Fibroblast of lung (primary cell): ENCODE measurements at regions not wholly inside any gene's neighbourhood (a gene's known extent, or its start where the extent isn't known, plus 50 kb on each side); places are given as distances from the start of the nearest gene placed in this dataset.
"Not testable (repeated sequence)": the region's sequence is repeated elsewhere in the genome, so short reads cannot be mapped to it uniquely, and the experiment has no call there.

Experiments used
- DNase-seq, 2 donors: peaks; one replicate each; pipeline versions ENCODE4 v3.0.0 to v3.0.0-alpha.2; 2010; ENCODE audit warnings: low read depth in 2 of 2
- H2AFZ ChIP-seq: 2 replicates; pipeline ENCODE4 v1.5.1; 2012; ENCODE audit warnings: low read length, control low read depth, inconsistent platforms
- H3K27ac ChIP-seq: 2 replicates; pipeline ENCODE4 v1.5.1; 2011; ENCODE audit warnings: low read length, control low read depth; ENCODE audit not compliant: insufficient read depth
- H3K27me3 ChIP-seq: 2 replicates; pipeline ENCODE4 v1.5.1; 2011; ENCODE audit warnings: mild to moderate bottlenecking, low read length; ENCODE audit not compliant: control insufficient read depth, insufficient read depth
- H3K36me3 ChIP-seq: 2 replicates; pipeline ENCODE4 v1.5.1; 2011; ENCODE audit warnings: low read length; ENCODE audit not compliant: control insufficient read depth, insufficient read depth
- H3K4me1 ChIP-seq: 2 replicates; pipeline ENCODE4 v1.5.1; 2011; ENCODE audit warnings: low read length; ENCODE audit not compliant: control insufficient read depth, insufficient read depth; ENCODE audit errors: extremely low read depth
- H3K4me2 ChIP-seq: 2 replicates; pipeline ENCODE4 v1.5.1; 2011; ENCODE audit warnings: low read length, control low read depth; ENCODE audit not compliant: insufficient read depth; ENCODE audit errors: extremely low read depth
- H3K4me3 ChIP-seq, 4 experiments: fragments of 200-600 bp in 1 of 4; sonication (generic) in 1 of 4; replicated peaks in 1 of 4; 2 replicates each; pipeline ENCODE4 v1.5.1; 2011 to 2016; ENCODE audit warnings: low read length in 4 of 4, low read depth in 3 of 4, mild to moderate bottlenecking in 3 of 4, control low read depth in 2 of 4, inconsistent platforms in 1 of 4, mixed read lengths in 1 of 4; ENCODE audit not compliant: insufficient read depth in 1 of 4; ENCODE audit errors: control extremely low read depth in 1 of 4
- H3K79me2 ChIP-seq: 2 replicates; pipeline ENCODE4 v1.5.1; 2012; ENCODE audit warnings: mild to moderate bottlenecking, low read length, inconsistent platforms; ENCODE audit not compliant: control insufficient read depth, insufficient read depth
- H3K9ac ChIP-seq: 2 replicates; pipeline ENCODE4 v1.5.1; 2011; ENCODE audit warnings: mild to moderate bottlenecking, low read length, control low read depth; ENCODE audit not compliant: insufficient read depth
- H3K9me3 ChIP-seq: 2 replicates; pipeline ENCODE4 v1.5.1; 2012; ENCODE audit warnings: low read depth, low read length; ENCODE audit not compliant: control insufficient read depth, insufficient read depth
- H4K20me1 ChIP-seq: 2 replicates; pipeline ENCODE4 v1.5.1; 2011; ENCODE audit warnings: low read length; ENCODE audit not compliant: control insufficient read depth, insufficient read depth; ENCODE audit errors: extremely low read depth
- EZH2 ChIP-seq: IDR thresholded peaks from 2 replicates; pipeline ENCODE4 v1.5.1; 2012; ENCODE audit warnings: low read length, control low read depth, mild to moderate bottlenecking; ENCODE audit errors: missing control alignments
- TF ChIP-seq, protein P1 (sequence below), 2 donors: IDR thresholded peaks in 1 of 2; conservative IDR thresholded peaks in 1 of 2; 1 replicate in 1 of 2; 2 replicates in 1 of 2; pipeline ENCODE4 v1.5.1; 2011 to 2012; ENCODE audit warnings: low read length in 2 of 2, control low read depth in 1 of 2, inconsistent platforms in 1 of 2, low read depth in 1 of 2, mild to moderate bottlenecking in 1 of 2

GRCh38 chr4:9602389-9602914, 158.2 kb downstream of the DEFB131A start:
- Histone ChIP-seq H3K36me3 (no peaks in the 10 kb centered on the region), H3K27me3 (no peaks in the 10 kb centered on the region), H3K9me3 (no peaks in the 10 kb centered on the region), H3K4me3 (no peak overlapping the region), H4K20me1 (no peaks in the 10 kb centered on the region), H2AFZ (no peak overlapping the region), H3K4me1 (no peaks in the 10 kb centered on the region), H3K9ac (no peak overlapping the region), H3K4me2 (no peak overlapping the region), H3K79me2 (no peaks in the 10 kb centered on the region), H3K27ac (no peak overlapping the region)
- no peak for TF ChIP-seq EZH2
- TF ChIP-seq, protein P1, sequence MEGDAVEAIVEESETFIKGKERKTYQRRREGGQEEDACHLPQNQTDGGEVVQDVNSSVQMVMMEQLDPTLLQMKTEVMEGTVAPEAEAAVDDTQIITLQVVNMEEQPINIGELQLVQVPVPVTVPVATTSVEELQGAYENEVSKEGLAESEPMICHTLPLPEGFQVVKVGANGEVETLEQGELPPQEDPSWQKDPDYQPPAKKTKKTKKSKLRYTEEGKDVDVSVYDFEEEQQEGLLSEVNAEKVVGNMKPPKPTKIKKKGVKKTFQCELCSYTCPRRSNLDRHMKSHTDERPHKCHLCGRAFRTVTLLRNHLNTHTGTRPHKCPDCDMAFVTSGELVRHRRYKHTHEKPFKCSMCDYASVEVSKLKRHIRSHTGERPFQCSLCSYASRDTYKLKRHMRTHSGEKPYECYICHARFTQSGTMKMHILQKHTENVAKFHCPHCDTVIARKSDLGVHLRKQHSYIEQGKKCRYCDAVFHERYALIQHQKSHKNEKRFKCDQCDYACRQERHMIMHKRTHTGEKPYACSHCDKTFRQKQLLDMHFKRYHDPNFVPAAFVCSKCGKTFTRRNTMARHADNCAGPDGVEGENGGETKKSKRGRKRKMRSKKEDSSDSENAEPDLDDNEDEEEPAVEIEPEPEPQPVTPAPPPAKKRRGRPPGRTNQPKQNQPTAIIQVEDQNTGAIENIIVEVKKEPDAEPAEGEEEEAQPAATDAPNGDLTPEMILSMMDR (conservative IDR thresholded peaks at IDR 0.05 in 1 of 2, IDR thresholded peaks at IDR 0.05 in 1 of 2; ENCODE audit: low read depth in 1 of 2, low read length in 2 of 2): no peak
- no peak for DNase-seq

DNA sequence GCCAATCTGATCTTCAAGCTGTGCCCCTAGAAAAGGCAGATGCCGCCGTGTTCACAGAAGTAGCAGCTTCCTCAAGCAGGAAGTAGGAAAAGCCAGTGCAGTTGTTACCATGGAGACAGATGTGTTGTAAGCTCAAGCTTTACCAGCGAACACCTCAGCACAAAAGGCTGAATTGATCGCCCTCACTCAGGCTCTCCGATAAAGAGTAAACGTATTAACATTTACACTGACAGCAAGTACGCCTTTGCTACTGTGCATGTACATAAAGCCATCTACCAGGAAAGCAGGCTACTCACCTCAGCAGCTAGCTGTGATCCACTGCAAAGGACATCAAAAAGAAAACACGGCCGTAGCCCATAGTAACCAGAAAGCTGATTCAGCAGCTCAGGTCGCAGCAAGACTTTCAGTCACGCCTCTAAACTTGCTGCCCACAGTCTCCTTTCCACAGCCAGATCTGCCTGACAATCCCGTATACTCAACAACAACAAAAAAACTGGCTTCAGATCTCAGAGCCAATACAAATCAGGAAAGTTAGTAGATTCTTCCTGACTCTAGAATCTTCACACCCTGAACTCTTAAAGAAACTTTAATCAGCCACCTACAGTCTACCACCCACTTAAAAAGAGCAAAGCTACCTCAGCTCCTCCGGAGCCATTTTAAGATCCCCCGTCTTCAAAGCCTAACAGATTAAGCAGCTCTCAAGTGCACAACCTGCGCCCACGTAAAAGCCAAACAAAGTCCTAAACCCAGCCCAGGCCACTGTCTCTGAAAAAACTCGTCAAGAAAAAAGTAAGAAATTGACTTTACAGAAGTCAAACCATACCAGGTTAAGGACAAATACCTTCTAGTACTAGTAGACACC, 160.0 kb downstream of the DEFB131A start:
- not testable (repeated sequence) for H3K27ac ChIP-seq, H3K36me3 ChIP-seq, H3K4me1 ChIP-seq, H3K4me3 ChIP-seq, H3K79me2 ChIP-seq, H3K9ac ChIP-seq, H2AFZ ChIP-seq, H3K27me3 ChIP-seq, H3K4me2 ChIP-seq, H3K9me3 ChIP-seq, H4K20me1 ChIP-seq
- peak in 1 of 2 donors; percentile 30 for DNase-seq

DNA sequence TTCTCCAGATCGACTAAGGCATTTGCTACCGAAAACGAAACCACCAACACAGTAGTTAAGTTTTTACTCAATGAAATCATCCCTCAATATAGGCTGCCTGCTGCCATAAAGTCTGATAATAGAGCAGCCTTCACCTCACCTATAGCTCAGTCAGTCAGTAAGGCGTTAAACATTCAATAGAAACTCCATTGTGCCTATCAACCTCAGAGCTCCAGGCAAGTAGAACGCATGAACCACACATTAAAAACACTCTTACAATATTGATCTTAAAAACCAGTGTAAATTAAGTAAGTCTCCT, 160.6 kb downstream of the DEFB131A start:
- H3K4me1 ChIP-seq, H3K79me2 ChIP-seq, H3K27ac ChIP-seq, H3K9ac ChIP-seq, H3K9me3 ChIP-seq, H3K4me3 ChIP-seq, H3K36me3 ChIP-seq, H4K20me1 ChIP-seq, H3K4me2 ChIP-seq, H2AFZ ChIP-seq, H3K27me3 ChIP-seq, DNase-seq: not testable (repeated sequence)

DNA sequence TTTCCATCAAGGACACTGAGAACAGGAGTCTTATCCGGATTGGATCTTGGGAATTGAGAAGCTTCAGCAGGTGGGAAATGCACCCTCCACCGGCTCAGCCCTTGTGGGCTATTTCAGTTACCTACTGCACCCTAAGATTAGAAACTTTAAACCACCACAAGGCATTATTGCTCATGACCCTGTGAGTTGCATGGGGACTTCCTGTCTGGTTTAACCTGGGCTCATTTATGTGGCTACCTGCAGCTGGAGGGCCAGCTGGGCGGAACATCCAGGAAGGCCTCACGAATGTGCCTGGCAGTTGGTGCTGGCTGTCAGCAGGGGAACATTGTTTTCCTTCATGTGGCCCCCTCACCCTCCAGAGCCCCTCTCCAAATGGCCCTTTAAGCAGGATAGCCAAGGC, 164.1 kb downstream of the DEFB131A start:
- Histone ChIP-seq H3K4me2 (no peak overlapping the region), H3K9ac (no peak overlapping the region), H3K9me3 (no peaks in the 10 kb centered on the region), H3K4me3 (no peak overlapping the region), H4K20me1 (no peaks in the 10 kb centered on the region), H3K79me2 (no peaks in the 10 kb centered on the region), H3K36me3 (no peaks in the 10 kb centered on the region), H3K4me1 (no peaks in the 10 kb centered on the region), H3K27me3 (no peaks in the 10 kb centered on the region), H3K27ac (no peak overlapping the region), H2AFZ (no peak overlapping the region)
- no peak for TF ChIP-seq EZH2
- TF ChIP-seq, protein P1 (conservative IDR thresholded peaks at IDR 0.05 in 1 of 2, IDR thresholded peaks at IDR 0.05 in 1 of 2; ENCODE audit: low read depth in 1 of 2, low read length in 2 of 2): no peak
- DNase-seq: no peak

GRCh38 chr4:9610321-9610720, 166.1 kb downstream of the DEFB131A start:
- H3K27ac ChIP-seq, H3K9ac ChIP-seq, H4K20me1 ChIP-seq, H3K4me1 ChIP-seq, H3K9me3 ChIP-seq, H2AFZ ChIP-seq, H3K36me3 ChIP-seq, H3K4me2 ChIP-seq, H3K4me3 ChIP-seq, DNase-seq, H3K79me2 ChIP-seq, H3K27me3 ChIP-seq: not testable (repeated sequence)
